Cerebellar nuclear complex (tissue), 1 donor: ENCODE measurements at regions not wholly inside any gene's neighbourhood (a gene's known extent, or its start where the extent isn't known, plus 50 kb on each side); places are given as distances from the start of the nearest gene placed in this dataset.

Source experiments
- DNase-seq, 2 experiments: peaks; one replicate each; lab custom pipeline; 2025; lab: John Stamatoyannopoulos, UW

GRCh38 chr20:60126975-60127374 lies 168.8 kb downstream of the CDH26 start:
- no peak for DNase-seq

DNA sequence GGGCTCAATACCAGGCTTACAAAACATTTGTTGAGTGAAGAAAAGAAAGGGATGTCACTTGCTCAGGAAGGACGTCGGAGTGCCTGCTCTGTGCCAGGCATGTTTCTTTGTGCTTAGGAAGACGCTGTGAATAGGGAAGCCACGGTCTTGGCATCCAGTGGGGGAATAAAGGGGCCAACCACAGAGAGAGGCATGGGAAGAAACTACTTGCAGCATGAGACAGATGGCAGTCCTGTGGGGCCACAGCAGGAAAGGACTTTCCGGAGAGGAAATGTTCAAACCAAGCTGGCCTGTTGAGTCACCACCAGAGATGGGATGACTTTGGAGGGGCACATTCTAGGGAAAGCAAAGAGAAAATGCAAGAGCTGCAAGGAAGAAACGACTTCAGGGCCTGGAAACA lies 173.2 kb downstream of the CDH26 start:
- DNase-seq = no peak

DNA sequence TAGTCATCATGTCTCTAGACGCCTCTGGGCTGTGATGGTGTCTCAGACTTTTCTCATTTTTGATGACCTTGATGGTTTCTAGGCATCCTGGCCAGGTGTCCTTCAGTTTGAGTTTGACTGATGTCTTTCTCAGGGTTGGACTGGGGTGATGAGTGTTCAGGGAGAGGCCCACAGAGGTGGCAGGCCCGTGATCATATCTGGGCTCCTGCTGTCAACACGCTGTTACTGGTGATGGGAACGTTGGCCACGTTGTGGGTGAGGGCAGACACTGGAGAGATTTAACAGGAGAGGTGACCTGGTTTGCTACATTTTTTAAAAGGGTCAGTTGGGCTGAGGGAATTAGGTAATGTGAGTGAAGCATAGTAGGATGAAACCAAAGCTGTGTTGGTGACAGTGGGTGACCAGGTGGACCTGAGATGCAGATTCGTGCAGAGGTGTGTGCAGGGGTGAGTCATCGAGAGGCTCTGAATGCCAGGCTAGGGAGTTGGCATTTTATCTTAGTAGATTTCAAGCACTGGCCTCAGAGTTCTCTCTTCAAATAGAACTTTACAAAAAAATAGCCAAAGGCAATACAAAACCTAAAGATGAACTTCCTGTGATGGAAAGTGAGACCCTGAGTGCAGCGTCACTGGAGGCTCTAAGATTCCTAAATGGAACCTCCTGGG lies 174.1 kb downstream of the CDH26 start:
- DNase-seq = no peak

- DNase-seq = no peak
Observed at GRCh38 chr20:60132827-60133670, 174.8 kb downstream of the CDH26 start.

GRCh38 chr20:60135276-60135675 lies 177.1 kb downstream of the CDH26 start:
- DNase-seq = no peak

DNA sequence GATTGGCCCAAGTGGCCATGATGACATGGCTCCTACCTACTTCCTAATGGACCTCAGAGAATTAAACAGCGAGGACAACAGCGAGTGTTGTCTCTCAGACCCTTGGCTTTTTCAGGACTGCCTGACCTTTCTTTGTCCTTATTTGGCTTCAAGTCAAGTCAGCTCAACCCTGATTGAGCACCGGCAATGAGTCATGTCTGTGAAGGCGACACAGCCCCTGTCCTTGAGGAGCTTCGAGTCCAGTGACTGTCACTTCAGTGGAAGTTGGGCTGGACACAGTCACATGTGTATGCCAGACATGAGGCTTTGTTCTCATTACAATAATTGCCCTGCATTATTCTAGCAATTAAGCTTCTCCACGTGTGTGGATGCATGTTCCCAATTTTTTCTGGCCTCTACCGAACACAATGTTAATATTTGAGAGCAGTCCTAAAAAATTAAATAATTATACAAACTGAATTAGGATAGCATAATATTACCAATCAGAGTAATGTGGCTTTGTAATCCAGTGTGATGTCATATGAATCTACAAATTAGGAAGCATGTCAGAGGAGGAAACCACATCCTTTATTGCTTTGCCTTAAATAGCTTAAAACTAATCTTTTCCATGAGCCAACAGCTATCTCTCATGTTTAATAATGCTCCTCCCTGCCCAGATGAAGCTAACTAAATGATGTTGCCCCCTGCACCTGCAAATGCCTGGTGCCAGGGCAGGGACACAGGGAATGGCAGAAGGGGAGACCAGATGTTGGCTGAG lies 178.6 kb downstream of the CDH26 start:
- DNase-seq = no peak

GRCh38 chr20:60137657-60138245 lies 179.5 kb downstream of the CDH26 start:
- DNase-seq = no peak

DNA sequence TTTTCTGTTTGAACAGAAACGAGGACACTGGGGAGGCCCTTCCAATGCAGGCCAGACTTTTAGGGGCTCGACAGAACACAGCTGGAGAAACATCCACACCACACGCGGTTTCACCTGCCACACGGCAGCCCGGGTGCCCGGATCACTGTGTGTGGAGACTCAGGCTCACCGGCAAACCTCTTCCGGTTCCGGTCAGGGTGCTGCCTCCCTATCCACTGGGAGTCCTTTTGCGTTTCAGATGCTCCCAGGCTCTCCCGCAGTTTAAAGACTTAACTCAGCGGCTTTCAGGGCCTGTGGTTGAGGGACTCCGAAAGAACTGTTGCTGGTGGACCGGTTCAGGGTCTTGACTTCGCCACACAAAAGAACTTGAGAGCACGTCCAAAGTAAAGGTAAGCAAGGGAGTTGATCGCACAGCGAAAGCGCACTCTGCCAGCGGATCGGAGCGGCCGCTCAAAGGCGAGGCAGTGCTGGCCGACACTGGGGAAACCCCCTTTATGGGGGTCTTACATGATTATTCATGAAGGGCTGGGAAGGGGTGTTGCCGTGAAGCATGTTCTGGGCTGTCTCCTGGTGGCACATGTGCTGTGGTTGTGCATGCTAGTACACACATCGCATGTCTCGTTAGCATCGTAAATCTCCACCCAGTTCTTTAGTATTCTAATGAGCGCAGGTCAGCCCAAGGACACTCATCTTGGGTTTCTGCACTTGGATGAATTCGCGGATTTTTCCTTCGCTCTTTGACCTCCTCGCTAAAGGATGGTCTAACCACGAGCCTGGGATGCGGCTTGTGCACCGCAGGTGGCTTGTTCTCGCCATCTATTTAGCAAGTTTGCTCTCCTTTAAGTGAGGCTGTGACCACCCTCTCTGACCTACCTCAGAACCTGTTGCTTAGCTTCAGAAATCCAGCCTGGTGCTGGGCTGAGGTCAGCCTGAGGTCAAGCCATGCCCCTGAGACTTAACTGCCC lies 180.3 kb downstream of the CDH26 start:
- DNase-seq = no peak

- no peak for DNase-seq
Observed at GRCh38 chr20:60139663-60140446, 181.6 kb downstream of the CDH26 start.

DNA sequence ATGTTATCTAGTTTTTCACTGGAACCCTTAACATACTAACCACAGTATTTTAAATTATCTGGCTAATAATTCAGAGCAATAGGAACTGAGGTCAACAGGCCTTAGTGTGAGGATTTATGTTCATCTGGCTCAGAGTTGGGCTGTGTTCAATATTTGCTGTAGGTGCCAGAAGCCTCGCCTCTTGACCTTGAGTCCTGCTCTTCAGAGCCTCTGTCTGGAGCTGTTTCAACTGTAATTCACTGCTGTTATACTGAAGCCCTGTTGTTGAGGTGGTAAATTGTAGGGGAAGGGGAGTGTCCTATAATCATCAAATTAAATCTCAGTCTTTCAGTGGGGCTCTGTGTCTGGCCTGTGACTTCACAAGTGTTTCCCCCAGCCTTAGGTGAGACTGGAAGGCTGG lies 184.4 kb downstream of the CDH26 start:
- DNase-seq = no peak

DNA sequence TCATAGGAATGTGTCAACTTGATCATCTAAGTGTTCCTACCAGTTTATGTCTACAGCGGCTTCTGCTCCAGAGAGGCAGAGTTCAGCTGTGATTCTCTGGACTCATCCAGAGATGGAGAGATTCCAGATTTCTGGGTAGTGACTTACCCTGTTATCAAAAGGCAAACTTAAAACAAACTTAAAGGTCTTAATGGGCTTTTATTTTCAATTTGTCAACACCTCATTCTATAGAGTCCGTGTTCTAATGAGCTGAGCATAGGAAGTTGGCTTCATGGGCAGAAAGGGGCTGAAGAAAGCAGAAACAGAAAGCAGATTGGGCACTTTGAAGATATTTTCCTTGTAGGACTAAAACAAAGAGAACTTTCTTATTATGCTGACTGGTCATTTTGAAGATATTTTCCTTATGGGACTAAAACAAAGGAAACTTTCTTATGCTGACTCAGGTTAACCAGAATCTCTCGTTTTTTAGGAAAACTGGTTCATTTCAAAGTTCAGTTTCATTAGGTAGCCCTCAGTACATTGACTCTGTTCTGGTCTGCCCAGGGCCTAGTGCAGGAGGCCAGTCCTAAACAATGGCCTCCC lies 185.1 kb downstream of the CDH26 start:
- no peak for DNase-seq

DNA sequence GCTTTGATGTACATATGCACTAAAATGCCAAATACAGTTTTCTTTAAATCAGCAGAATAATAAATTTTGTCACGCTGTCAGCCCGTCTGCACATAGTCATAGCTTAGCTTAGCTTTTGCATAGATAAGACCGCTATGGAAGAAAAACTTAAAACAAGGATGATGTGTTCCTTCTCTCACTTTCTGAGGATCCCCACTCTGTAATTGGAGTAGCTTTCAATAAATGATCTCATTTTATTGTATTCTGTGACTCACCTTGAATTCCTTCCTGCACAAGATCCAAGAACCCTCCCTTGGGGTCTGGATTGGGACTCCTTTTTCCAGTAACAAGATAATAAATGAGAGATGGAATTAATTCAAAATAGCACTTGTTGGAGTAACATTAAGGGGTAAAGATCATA lies 186.2 kb downstream of the CDH26 start:
- no peak for DNase-seq

GRCh38 chr20:60144974-60145527 lies 186.8 kb downstream of the CDH26 start:
- DNase-seq = no peak

DNA sequence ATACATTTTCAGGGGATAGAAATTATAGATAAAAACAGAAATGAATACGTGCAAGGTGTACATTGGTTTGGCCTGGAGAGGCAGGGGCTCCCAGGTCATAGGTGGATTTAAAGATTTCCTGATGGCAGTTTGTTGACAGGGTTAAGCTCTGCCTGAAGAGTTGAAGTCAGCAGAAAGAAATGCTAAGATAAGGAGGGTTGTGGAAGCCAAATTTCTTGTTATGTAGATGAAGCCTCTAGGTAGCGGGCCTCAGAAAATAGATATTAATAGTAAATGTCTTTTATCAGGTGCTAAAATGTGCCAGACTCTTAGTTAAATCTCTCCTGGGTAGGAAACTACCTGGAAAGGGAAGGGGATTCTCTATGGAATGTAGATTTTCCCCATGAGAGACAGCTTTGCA lies 188.8 kb downstream of the CDH26 start:
- DNase-seq = no peak

DNA sequence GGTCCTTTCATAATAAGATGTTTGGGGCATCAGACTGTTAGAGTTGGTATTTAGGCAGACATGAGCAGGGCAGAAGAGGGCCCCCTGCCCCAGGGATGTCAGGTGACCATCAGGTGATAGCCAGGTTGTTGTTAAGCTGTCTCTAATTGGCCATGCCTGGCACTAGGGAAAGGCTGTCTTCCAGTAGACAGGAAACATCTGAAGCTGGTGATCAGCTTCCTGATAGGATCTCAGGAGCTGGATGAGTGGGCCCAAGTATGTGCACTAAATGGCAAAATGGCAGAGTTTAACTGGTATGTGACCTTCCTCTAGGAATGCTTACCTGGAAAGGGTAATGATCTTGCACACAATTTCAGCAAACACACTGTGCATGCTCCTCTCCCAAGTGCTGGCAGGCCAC lies 190.7 kb downstream of the CDH26 start:
- no peak for DNase-seq

DNA sequence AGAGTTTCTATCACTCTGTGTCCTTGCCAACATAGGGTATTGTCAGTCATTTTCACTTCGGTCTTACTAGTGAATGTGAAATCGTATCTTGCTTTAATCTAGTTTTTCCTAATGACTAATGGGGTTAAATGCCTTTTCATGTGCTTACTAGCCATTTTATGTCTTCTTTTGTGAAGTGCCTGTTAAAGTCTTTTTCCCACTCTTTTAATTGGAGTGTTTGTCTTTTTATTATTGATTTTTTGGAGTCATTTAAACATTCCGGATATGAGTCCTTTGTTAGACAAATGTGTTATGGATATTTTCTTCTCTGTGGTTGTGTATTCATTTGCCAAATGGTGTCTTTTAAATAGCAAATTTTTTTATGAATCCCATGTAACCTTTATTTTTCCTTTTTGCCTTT lies 194.6 kb downstream of the CDH26 start:
- DNase-seq = no peak

DNA sequence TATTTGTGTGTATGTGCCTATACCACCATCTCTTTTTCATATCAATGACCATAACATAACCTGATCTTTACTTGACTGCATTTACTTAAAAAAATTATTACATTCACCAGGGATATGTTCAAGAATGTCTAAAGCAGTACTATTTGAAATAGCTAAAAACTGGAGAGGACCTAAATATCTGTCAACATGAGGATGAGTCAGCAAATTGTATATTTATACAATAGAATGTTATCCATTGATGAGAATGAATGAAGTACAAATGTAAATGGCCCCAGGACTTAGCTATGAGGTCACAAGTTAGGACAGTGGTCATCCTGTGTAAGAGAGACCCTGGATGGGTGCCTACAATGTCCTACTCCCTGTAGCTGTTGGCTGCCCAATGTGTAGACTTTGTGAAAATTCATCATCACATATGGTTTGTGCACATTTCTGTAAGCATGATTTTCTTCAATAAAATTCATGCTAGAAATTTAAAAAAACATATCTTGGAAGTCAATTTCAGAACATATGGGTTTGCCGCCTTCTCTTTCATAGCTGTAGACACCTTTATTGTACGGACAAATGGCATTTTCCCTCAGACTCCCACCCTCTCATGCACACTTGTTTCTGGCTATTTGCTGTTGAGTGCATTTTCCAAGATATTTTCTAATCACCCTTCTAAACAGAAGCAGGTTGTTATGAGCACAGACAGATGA lies 202.4 kb downstream of the CDH26 start:
- DNase-seq = no peak

- no peak for DNase-seq
Observed at GRCh38 chr20:60167812-60168211, 209.6 kb downstream of the CDH26 start.

DNA sequence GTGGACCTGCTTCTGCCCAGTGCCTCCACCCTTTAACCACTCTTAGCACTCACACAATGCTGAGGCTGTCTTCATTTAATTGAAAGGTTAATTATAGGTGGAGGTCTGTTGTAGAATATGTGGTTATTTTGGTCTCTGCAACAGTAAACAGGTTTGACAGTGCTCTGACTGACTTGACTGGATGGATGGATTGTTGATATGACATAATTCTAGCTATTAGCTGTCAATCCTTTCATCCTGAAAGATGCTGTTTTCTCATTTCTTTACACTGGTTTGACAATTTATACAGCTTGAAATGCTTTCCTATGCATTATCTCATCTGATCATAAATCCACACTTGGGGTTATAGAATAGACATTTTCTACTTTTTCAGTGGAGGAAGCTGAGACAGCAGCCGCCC lies 210.7 kb downstream of the CDH26 start:
- DNase-seq = no peak
